Keratinocyte (primary cell): ENCODE measurements at regions not wholly inside any gene's neighbourhood (a gene's known extent, or its start where the extent isn't known, plus 50 kb on each side); places are given as distances from the start of the nearest gene placed in this dataset.
"Not testable (repeated sequence)": the region's sequence is repeated elsewhere in the genome, so short reads cannot be mapped to it uniquely, and the experiment has no call there.

Source experiments
- DNase-seq: peaks from one replicate; pipeline ENCODE4 v3.0.0-alpha.2; 2011; ENCODE audit warnings: low read depth, missing footprints, low spot score
- FAIRE-seq: peaks from 2 replicates; lab custom pipeline; 2011; peaks lifted over from hg19 to GRCh38; lab: Jason Lieb, UNC
- H2AFZ ChIP-seq: 2 replicates; pipeline ENCODE4 v1.6.0; 2012; ENCODE audit warnings: low read length, control low read depth, inconsistent platforms; ENCODE audit not compliant: control insufficient read depth
- H3K27ac ChIP-seq: 2 replicates; pipeline ENCODE4 v1.5.1; 2011; ENCODE audit warnings: low read length; ENCODE audit not compliant: control insufficient read depth, insufficient read depth
- H3K27me3 ChIP-seq: 3 replicates; pipeline ENCODE4 v1.6.0; 2011; ENCODE audit warnings: low read length; ENCODE audit not compliant: control insufficient read depth, insufficient read depth; ENCODE audit errors: extremely low read depth
- H3K36me3 ChIP-seq, 2 experiments: 2 replicates in 1 of 2; 3 replicates in 1 of 2; pipeline ENCODE4 v1.5.1; 2011; ENCODE audit warnings: low read length in 2 of 2, mild to moderate bottlenecking in 1 of 2; ENCODE audit not compliant: control insufficient read depth in 2 of 2, insufficient read depth in 2 of 2; ENCODE audit errors: extremely low read depth in 1 of 2
- H3K4me1 ChIP-seq: 3 replicates; pipeline ENCODE4 v1.5.1; 2011; ENCODE audit warnings: low read length; ENCODE audit not compliant: control insufficient read depth, insufficient read depth; ENCODE audit errors: extremely low read depth
- H3K4me2 ChIP-seq: 3 replicates; pipeline ENCODE4 v1.6.0; 2011; ENCODE audit warnings: low read depth, low read length; ENCODE audit not compliant: control insufficient read depth, insufficient read depth; ENCODE audit errors: extremely low read depth
- H3K4me3 ChIP-seq, 3 experiments: fragments of 200-600 bp in 1 of 3; sonication (generic) in 1 of 3; 2 replicates in 2 of 3; 3 replicates in 1 of 3; pipeline ENCODE4 v1.5.1; 2011 to 2016; ENCODE audit warnings: low read length in 3 of 3, mild to moderate bottlenecking in 3 of 3, control low read depth in 2 of 3, inconsistent platforms in 1 of 3, low read depth in 1 of 3, mixed read lengths in 1 of 3, mixed run types in 1 of 3, moderate library complexity in 1 of 3; ENCODE audit not compliant: control insufficient read depth in 2 of 3, insufficient read depth in 2 of 3; ENCODE audit errors: extremely low read depth in 1 of 3
- H3K79me2 ChIP-seq: 2 replicates; pipeline ENCODE4 v1.6.0; 2012; ENCODE audit warnings: low read length; ENCODE audit not compliant: control insufficient read depth, insufficient read depth
- H3K9ac ChIP-seq: 3 replicates; pipeline ENCODE4 v1.6.0; 2011; ENCODE audit warnings: low read length; ENCODE audit not compliant: control insufficient read depth, insufficient read depth; ENCODE audit errors: extremely low read depth
- H3K9me1 ChIP-seq: 3 replicates; pipeline ENCODE4 v1.6.0; 2011; ENCODE audit warnings: low read length; ENCODE audit not compliant: control insufficient read depth, insufficient read depth; ENCODE audit errors: extremely low read depth
- H3K9me3 ChIP-seq: 2 replicates; pipeline ENCODE4 v1.5.1; 2012; ENCODE audit warnings: low read depth, low read length; ENCODE audit not compliant: control insufficient read depth
- H4K20me1 ChIP-seq: 3 replicates; pipeline ENCODE4 v1.6.0; 2011; ENCODE audit warnings: low read length; ENCODE audit not compliant: control insufficient read depth, insufficient read depth; ENCODE audit errors: extremely low read depth
- CTCF ChIP-seq, 3 experiments: IDR thresholded peaks in 1 of 3; conservative IDR thresholded peaks in 1 of 3; optimal IDR thresholded peaks in 1 of 3; 2 replicates in 2 of 3; 3 replicates in 1 of 3; pipeline versions ENCODE3 to v1.5.1; 2011; ENCODE audit warnings: low read length in 3 of 3, mild to moderate bottlenecking in 3 of 3, moderate library complexity in 2 of 3, control low read depth in 1 of 3, inconsistent platforms in 1 of 3; ENCODE audit not compliant: insufficient read depth in 2 of 3; ENCODE audit errors: extremely low read depth in 1 of 3
- EZH2 ChIP-seq: IDR thresholded peaks from one replicate; pipeline ENCODE4 v1.6.1; 2012; ENCODE audit warnings: inconsistent platforms, mild to moderate bottlenecking, low read length, moderate library complexity
- dilution Hi-C: fragments of 300-500 bp; cut with MboI; formaldehyde crosslinking; loops from one replicate; pipeline ENCODE4 v1.7.0; 2020; ENCODE audit warnings: low sequenced_read_pairs; ENCODE audit not compliant: extremely low pct_ligation_motif_present

GRCh38 chr7:108911016-108911415 is 341.3 kb downstream of the DNAJB9 start:
- no peak for FAIRE-seq
- dilution Hi-C loops: no loop called here
- no peak overlapping the region for H2AFZ ChIP-seq
- H3K4me3 ChIP-seq: no peak overlapping the region
- H3K4me1 ChIP-seq: no peaks in the 10 kb centered on the region
- H3K36me3 ChIP-seq: no peaks in the 10 kb centered on the region
- H3K4me2 ChIP-seq: no peak overlapping the region
- no peak overlapping the region for H3K9ac ChIP-seq
- no peak for DNase-seq
- no peaks in the 10 kb centered on the region for H3K9me1 ChIP-seq
- no peaks in the 10 kb centered on the region for H3K9me3 ChIP-seq
- TF ChIP-seq CTCF (optimal IDR thresholded peaks at IDR 0.05 in 1 of 3, IDR thresholded peaks at IDR 0.05 in 1 of 3, conservative IDR thresholded peaks at IDR 0.05 in 1 of 3; ENCODE audit: extremely low read depth in 1 of 3, insufficient read depth in 2 of 3, low read length in 3 of 3) (no peak), EZH2 (no peak)
- no peaks in the 10 kb centered on the region for H4K20me1 ChIP-seq
- H3K27ac ChIP-seq: no peak overlapping the region
- H3K79me2 ChIP-seq: no peaks in the 10 kb centered on the region
- H3K27me3 ChIP-seq: no peaks in the 10 kb centered on the region

GRCh38 chr7:108920490-108920889 is 350.8 kb downstream of the DNAJB9 start:
- Histone ChIP-seq H3K4me3 (no peak overlapping the region), H2AFZ (no peak overlapping the region), H3K36me3 (no peaks in the 10 kb centered on the region), H3K4me1 (no peaks in the 10 kb centered on the region), H4K20me1 (no peaks in the 10 kb centered on the region), H3K4me2 (no peak overlapping the region), H3K9me1 (no peaks in the 10 kb centered on the region), H3K27me3 (no peaks in the 10 kb centered on the region), H3K79me2 (no peaks in the 10 kb centered on the region), H3K9ac (no peak overlapping the region), H3K9me3 (no peaks in the 10 kb centered on the region), H3K27ac (no peak overlapping the region)
- dilution Hi-C loops: no loop called here
- no peak for TF ChIP-seq EZH2
- no peak for TF ChIP-seq CTCF (optimal IDR thresholded peaks at IDR 0.05 in 1 of 3, IDR thresholded peaks at IDR 0.05 in 1 of 3, conservative IDR thresholded peaks at IDR 0.05 in 1 of 3; ENCODE audit: extremely low read depth in 1 of 3, insufficient read depth in 2 of 3, low read length in 3 of 3)
- no peak for FAIRE-seq
- no peak for DNase-seq

- H3K4me1 ChIP-seq, FAIRE-seq, H4K20me1 ChIP-seq, H3K9ac ChIP-seq, H2AFZ ChIP-seq, DNase-seq, H3K9me1 ChIP-seq, H3K27ac ChIP-seq, H3K4me2 ChIP-seq, H3K79me2 ChIP-seq, H3K9me3 ChIP-seq, H3K4me3 ChIP-seq, dilution Hi-C loops, H3K27me3 ChIP-seq, H3K36me3 ChIP-seq: not testable (repeated sequence)
Observed at GRCh38 chr7:108943048-108943447, 373.4 kb downstream of the DNAJB9 start.
